HepG2 (cell line): ENCODE measurements at regions not wholly inside any gene's neighbourhood (a gene's known extent, or its start where the extent isn't known, plus 50 kb on each side); places are given as distances from the start of the nearest gene placed in this dataset.

Experiments used
- DZIP1 ChIP-seq: sonication (generic); formaldehyde crosslinking; IDR thresholded peaks from 2 replicates; pipeline ENCODE4 v1.5.0; 2020; ENCODE audit warnings: mild to moderate bottlenecking, missing genetic modification reagents
- FOXP4 ChIP-seq: sonication (generic); formaldehyde crosslinking; IDR thresholded peaks from 2 replicates; pipeline ENCODE4 v1.4.0; 2020; ENCODE audit warnings: missing genetic modification reagents
- MTERF4 ChIP-seq: sonication (generic); formaldehyde crosslinking; IDR thresholded peaks from 2 replicates; pipeline ENCODE4 v1.8.0; 2023; ENCODE audit warnings: mild to moderate bottlenecking, missing genetic modification reagents
- TFE3 ChIP-seq: IDR thresholded peaks from 2 replicates; pipeline ENCODE4 v1.6.1; 2016
- ZNF432 ChIP-seq: sonication (generic); formaldehyde crosslinking; IDR thresholded peaks from 2 replicates; pipeline ENCODE4 v1.5.0; 2020; ENCODE audit warnings: missing genetic modification reagents, mild to moderate bottlenecking, borderline replicate concordance
- ZNF605 ChIP-seq: sonication (generic); formaldehyde crosslinking; IDR thresholded peaks from 2 replicates; pipeline ENCODE4 v1.8.0; 2022; ENCODE audit warnings: mild to moderate bottlenecking, missing genetic modification reagents
- ZNF782 ChIP-seq: sonication (generic); formaldehyde crosslinking; IDR thresholded peaks from 2 replicates; pipeline ENCODE4 v1.4.0; 2020; ENCODE audit warnings: missing genetic modification reagents, mild to moderate bottlenecking, borderline replicate concordance
- small RNA-seq, 3 experiments: library from RNA; depleted of rRNA; stranded (forward); fragments of <200 nt; gene quantifications; one replicate each; pipeline ENCODE3, GENCODE V24; 2012; ENCODE audit warnings: low read depth in 2 of 3, low replicate concordance in 1 of 3; ENCODE audit not compliant: insufficient read length in 3 of 3, insufficient read depth in 2 of 3

GRCh38 chr1:78440381-78440793, 50.4 kb upstream of the PTGFR start (continued):
- no peak for TF ChIP-seq TFE3
- TF ChIP-seq MTERF4 (CRISPR knock-in tag): no peak
- TF ChIP-seq ZNF432 (CRISPR knock-in tag): no peak
- no peak for TF ChIP-seq DZIP1 (CRISPR knock-in tag)
- TF ChIP-seq ZNF782 (CRISPR knock-in tag): no peak
- TF ChIP-seq FOXP4: no peak
- TF ChIP-seq ZNF605 (CRISPR knock-in tag): no peak

Small RNAs in the stretch of these regions (small RNA-seq; reads per million reads assigned to genes)
- gene AC096531.1: 0 reads per million in 3 experiments
- 0 reads per million in 3 experiments for gene RNA5SP23
